ENCODE measurements at regions not wholly inside any gene's neighbourhood (a gene's known extent, or its start where the extent isn't known, plus 50 kb on each side); places are given as distances from the start of the nearest gene placed in this dataset.
"Not testable (repeated sequence)": the region's sequence is repeated elsewhere in the genome, so short reads cannot be mapped to it uniquely, and the experiment has no call there.

GRCh38 chr7:68063171-68063570, 1066.5 kb downstream of the TYW1 start:
- H3K27ac Mint-ChIP-seq, result no peak overlapping the region
- H3K36me3 Mint-ChIP-seq, result peaks cover 4% of the 10 kb centered on the region
- peaks cover 12% of the 10 kb centered on the region for H3K9me3 Mint-ChIP-seq
- ATAC-seq (no peak), DNase-seq (ENCODE audit: low spot score) (no peak)
- H3K4me1 Mint-ChIP-seq (ENCODE audit: low read depth in 2 of 2), result no peaks in the 10 kb centered on the region
- no peak overlapping the region for H3K4me3 Mint-ChIP-seq
- no peaks in the 10 kb centered on the region for H3K27me3 Mint-ChIP-seq

GRCh38 chr7:68065581-68065980, 1068.9 kb downstream of the TYW1 start:
- no peak for DNase-seq (ENCODE audit: low spot score)
- no peak for ATAC-seq
- Mint-ChIP-seq H3K4me1 (ENCODE audit: low read depth in 2 of 2) (no peaks in the 10 kb centered on the region), H3K36me3 (peaks cover 4% of the 10 kb centered on the region), H3K9me3 (peaks cover 11% of the 10 kb centered on the region), H3K27ac (no peak overlapping the region), H3K27me3 (no peaks in the 10 kb centered on the region), H3K4me3 (no peak overlapping the region)

- no peak overlapping the region for H3K4me3 Mint-ChIP-seq
- peaks cover 10% of the 10 kb centered on the region for H3K9me3 Mint-ChIP-seq
Measured at GRCh38 chr7:68067845-68068244, 1071.2 kb downstream of the TYW1 start.

GRCh38 chr7:68070992-68071391, 1074.4 kb downstream of the TYW1 start:
- no peak overlapping the region for H3K4me3 Mint-ChIP-seq
- no peak overlapping the region for H3K27ac Mint-ChIP-seq
- peaks cover 10% of the 10 kb centered on the region for H3K9me3 Mint-ChIP-seq
- DNase-seq (ENCODE audit: low spot score) (no peak), ATAC-seq (no peak)
- no peaks in the 10 kb centered on the region for H3K27me3 Mint-ChIP-seq
- peaks cover 4% of the 10 kb centered on the region for H3K36me3 Mint-ChIP-seq
- no peaks in the 10 kb centered on the region for H3K4me1 Mint-ChIP-seq (ENCODE audit: low read depth in 2 of 2)

More at GRCh38 chr7:68067845-68068244, 1071.2 kb downstream of the TYW1 start:
- H3K27me3 Mint-ChIP-seq, result no peaks in the 10 kb centered on the region
- ATAC-seq, result no peak
- H3K4me1 Mint-ChIP-seq (ENCODE audit: low read depth in 2 of 2), result no peaks in the 10 kb centered on the region
- peaks cover 4% of the 10 kb centered on the region for H3K36me3 Mint-ChIP-seq
- no peak for DNase-seq (ENCODE audit: low spot score)
- H3K27ac Mint-ChIP-seq, result no peak overlapping the region

- H3K27ac Mint-ChIP-seq, result no peak overlapping the region
- H3K27me3 Mint-ChIP-seq, result no peaks in the 10 kb centered on the region
- peaks cover 19% of the 10 kb centered on the region for H3K9me3 Mint-ChIP-seq
- H3K4me3 Mint-ChIP-seq, result no peak overlapping the region
- DNase-seq (ENCODE audit: low spot score) (no peak), ATAC-seq (no peak)
- H3K36me3 Mint-ChIP-seq, result no peaks in the 10 kb centered on the region
- no peaks in the 10 kb centered on the region for H3K4me1 Mint-ChIP-seq (ENCODE audit: low read depth in 2 of 2)
Measured at GRCh38 chr7:68073701-68074100, 1077.1 kb downstream of the TYW1 start.

- H3K36me3 Mint-ChIP-seq, result no peaks in the 10 kb centered on the region
- no peaks in the 10 kb centered on the region for H3K4me1 Mint-ChIP-seq (ENCODE audit: low read depth in 2 of 2)
- ATAC-seq (no peak), DNase-seq (ENCODE audit: low spot score) (no peak)
- H3K27ac Mint-ChIP-seq, result no peak overlapping the region
- H3K27me3 Mint-ChIP-seq, result no peaks in the 10 kb centered on the region
- H3K4me3 Mint-ChIP-seq, result no peak overlapping the region
- peaks cover 19% of the 10 kb centered on the region for H3K9me3 Mint-ChIP-seq
Measured at GRCh38 chr7:68074242-68074641, 1077.6 kb downstream of the TYW1 start.

GRCh38 chr7:68078157-68078710, 1081.6 kb downstream of the TYW1 start:
- Mint-ChIP-seq H3K27ac (no peak overlapping the region), H3K4me3 (no peak overlapping the region), H3K9me3 (peaks cover 16% of the 10 kb centered on the region), H3K4me1 (ENCODE audit: low read depth in 2 of 2) (no peaks in the 10 kb centered on the region), H3K36me3 (no peaks in the 10 kb centered on the region), H3K27me3 (no peaks in the 10 kb centered on the region)
- ATAC-seq, result no peak
- no peak for DNase-seq (ENCODE audit: low spot score)

GRCh38 chr7:68082066-68082960, 1085.7 kb downstream of the TYW1 start:
- H3K27me3 Mint-ChIP-seq; H3K36me3 Mint-ChIP-seq; H3K4me3 Mint-ChIP-seq; ATAC-seq; DNase-seq (ENCODE audit: low spot score); H3K4me1 Mint-ChIP-seq (ENCODE audit: low read depth in 2 of 2); H3K27ac Mint-ChIP-seq; H3K9me3 Mint-ChIP-seq: not testable (repeated sequence)

- H3K9me3 Mint-ChIP-seq; H3K27ac Mint-ChIP-seq; DNase-seq (ENCODE audit: low spot score); ATAC-seq; H3K4me3 Mint-ChIP-seq; H3K27me3 Mint-ChIP-seq; H3K4me1 Mint-ChIP-seq (ENCODE audit: low read depth in 2 of 2); H3K36me3 Mint-ChIP-seq: not testable (repeated sequence)
Measured at GRCh38 chr7:68082961-68083657, 1086.5 kb downstream of the TYW1 start.

GRCh38 chr7:68087401-68087800, 1090.8 kb downstream of the TYW1 start:
- Mint-ChIP-seq H3K27me3 (no peaks in the 10 kb centered on the region), H3K4me1 (ENCODE audit: low read depth in 2 of 2) (no peaks in the 10 kb centered on the region), H3K4me3 (no peak overlapping the region), H3K36me3 (no peaks in the 10 kb centered on the region), H3K9me3 (peaks cover 15% of the 10 kb centered on the region), H3K27ac (no peak overlapping the region)
- no peak for ATAC-seq
- no peak for DNase-seq (ENCODE audit: low spot score)

GRCh38 chr7:68088879-68089278, 1092.2 kb downstream of the TYW1 start:
- no peak overlapping the region for H3K27ac Mint-ChIP-seq
- no peak for ATAC-seq
- no peak for DNase-seq (ENCODE audit: low spot score)
- no peak overlapping the region for H3K4me3 Mint-ChIP-seq
- H3K4me1 Mint-ChIP-seq (ENCODE audit: low read depth in 2 of 2), result no peaks in the 10 kb centered on the region
- H3K36me3 Mint-ChIP-seq, result no peaks in the 10 kb centered on the region
- no peaks in the 10 kb centered on the region for H3K27me3 Mint-ChIP-seq
- peaks cover 18% of the 10 kb centered on the region for H3K9me3 Mint-ChIP-seq

GRCh38 chr7:68090256-68090655, 1093.6 kb downstream of the TYW1 start:
- not testable (repeated sequence) for DNase-seq (ENCODE audit: low spot score); ATAC-seq; H3K36me3 Mint-ChIP-seq; H3K4me3 Mint-ChIP-seq; H3K4me1 Mint-ChIP-seq (ENCODE audit: low read depth in 2 of 2); H3K27ac Mint-ChIP-seq; H3K27me3 Mint-ChIP-seq
- peaks cover 18% of the 10 kb centered on the region for H3K9me3 Mint-ChIP-seq

GRCh38 chr7:68103319-68103718, 1106.7 kb downstream of the TYW1 start:
- Mint-ChIP-seq H3K36me3 (no peaks in the 10 kb centered on the region), H3K4me3 (no peak overlapping the region), H3K9me3 (peaks cover 14% of the 10 kb centered on the region), H3K27ac (no peak overlapping the region), H3K27me3 (no peaks in the 10 kb centered on the region), H3K4me1 (ENCODE audit: low read depth in 2 of 2) (no peaks in the 10 kb centered on the region)
- ATAC-seq (no peak), DNase-seq (ENCODE audit: low spot score) (no peak)

- no peaks in the 10 kb centered on the region for H3K36me3 Mint-ChIP-seq
- H3K27ac Mint-ChIP-seq, result no peak overlapping the region
- H3K9me3 Mint-ChIP-seq, result peaks cover 15% of the 10 kb centered on the region
- ATAC-seq, result no peak
- no peak overlapping the region for H3K4me3 Mint-ChIP-seq
- DNase-seq (ENCODE audit: low spot score), result no peak
- no peaks in the 10 kb centered on the region for H3K27me3 Mint-ChIP-seq
- no peaks in the 10 kb centered on the region for H3K4me1 Mint-ChIP-seq (ENCODE audit: low read depth in 2 of 2)
Measured at GRCh38 chr7:68107261-68107660, 1110.6 kb downstream of the TYW1 start.
